OCI-M1 (cell line): ENCODE measurements at regions not wholly inside any gene's neighbourhood (a gene's known extent, or its start where the extent isn't known, plus 50 kb on each side); places are given as distances from the start of the nearest gene placed in this dataset.
"Not testable (repeated sequence)": the region's sequence is repeated elsewhere in the genome, so short reads cannot be mapped to it uniquely, and the experiment has no call there.

ENCODE experiments used
- DNase-seq: peaks from one replicate; lab custom pipeline; 2025; lab: John Stamatoyannopoulos, UW

- no peak for DNase-seq
Observed at GRCh38 chr14:84074626-84075025, 1455.3 kb upstream of the FLRT2 start.

GRCh38 chr14:84080944-84081343 lies 1449.0 kb upstream of the FLRT2 start:
- no peak for DNase-seq

GRCh38 chr14:84084056-84084630 lies 1445.8 kb upstream of the FLRT2 start:
- DNase-seq: no peak

GRCh38 chr14:84085493-84085892 lies 1444.5 kb upstream of the FLRT2 start:
- DNase-seq: no peak

GRCh38 chr14:84086714-84087113 lies 1443.2 kb upstream of the FLRT2 start:
- DNase-seq: no peak

- no peak for DNase-seq
Observed at GRCh38 chr14:84087986-84088531, 1441.9 kb upstream of the FLRT2 start.

- no peak for DNase-seq
Observed at GRCh38 chr14:84090837-84091236, 1439.1 kb upstream of the FLRT2 start.

GRCh38 chr14:84095681-84096080 lies 1434.3 kb upstream of the FLRT2 start:
- no peak for DNase-seq

- no peak for DNase-seq
Observed at GRCh38 chr14:84098261-84098660, 1431.7 kb upstream of the FLRT2 start.

GRCh38 chr14:84099560-84099959 lies 1430.4 kb upstream of the FLRT2 start:
- not testable (repeated sequence) for DNase-seq

- DNase-seq: no peak
Observed at GRCh38 chr14:84107835-84108343, 1422.1 kb upstream of the FLRT2 start.

GRCh38 chr14:84108746-84109457 lies 1421.0 kb upstream of the FLRT2 start:
- peak; percentile 68 for DNase-seq

GRCh38 chr14:84112589-84112988 lies 1417.4 kb upstream of the FLRT2 start:
- no peak for DNase-seq

- DNase-seq: no peak
Observed at GRCh38 chr14:84125676-84126075, 1404.3 kb upstream of the FLRT2 start.

GRCh38 chr14:84127495-84127894 lies 1402.4 kb upstream of the FLRT2 start:
- no peak for DNase-seq

- no peak for DNase-seq
Observed at GRCh38 chr14:84128050-84128449, 1401.9 kb upstream of the FLRT2 start.

- peak; percentile 91 for DNase-seq
Observed at GRCh38 chr14:84129007-84129406, 1400.9 kb upstream of the FLRT2 start.

GRCh38 chr14:84129941-84130340 lies 1400.0 kb upstream of the FLRT2 start:
- peak; percentile 29 for DNase-seq

- no peak for DNase-seq
Observed at GRCh38 chr14:84131924-84132323, 1398.0 kb upstream of the FLRT2 start.

GRCh38 chr14:84144166-84144565 lies 1385.8 kb upstream of the FLRT2 start:
- DNase-seq: no peak

GRCh38 chr14:84152452-84152851 lies 1377.5 kb upstream of the FLRT2 start:
- DNase-seq: no peak

GRCh38 chr14:84162633-84163032 lies 1367.3 kb upstream of the FLRT2 start:
- no peak for DNase-seq

GRCh38 chr14:84167026-84167425 lies 1362.9 kb upstream of the FLRT2 start:
- no peak for DNase-seq
